GOT3 (cell line): ENCODE measurements at regions not wholly inside any gene's neighbourhood (a gene's known extent, or its start where the extent isn't known, plus 50 kb on each side); places are given as distances from the start of the nearest gene placed in this dataset.
"Not testable (repeated sequence)": the region's sequence is repeated elsewhere in the genome, so short reads cannot be mapped to it uniquely, and the experiment has no call there.

Experiments
- DNase-seq: peaks from one replicate; lab custom pipeline; 2025; ENCODE audit warnings: mixed read lengths; lab: John Stamatoyannopoulos, UW

DNA sequence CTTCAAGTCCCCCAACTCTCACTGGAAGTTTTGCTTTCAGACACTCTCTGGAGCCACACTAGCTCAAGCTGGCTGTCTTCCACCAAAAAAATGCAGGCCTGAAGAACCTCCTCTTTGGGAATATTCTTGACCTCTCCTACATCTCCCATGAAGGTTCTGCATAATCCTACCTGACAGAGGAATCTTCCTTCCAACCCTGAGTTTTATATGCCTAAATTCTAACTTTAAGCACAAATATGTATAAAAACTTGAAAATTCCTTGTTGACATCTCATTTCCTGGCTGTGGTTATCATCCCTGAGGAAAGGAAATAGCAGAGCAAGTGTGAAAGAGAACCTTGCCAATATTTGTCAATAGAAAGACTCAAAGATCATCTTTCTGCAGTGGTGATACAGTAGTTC, 249.0 kb downstream of the LPIN1 start:
- DNase-seq, result no peak

DNA sequence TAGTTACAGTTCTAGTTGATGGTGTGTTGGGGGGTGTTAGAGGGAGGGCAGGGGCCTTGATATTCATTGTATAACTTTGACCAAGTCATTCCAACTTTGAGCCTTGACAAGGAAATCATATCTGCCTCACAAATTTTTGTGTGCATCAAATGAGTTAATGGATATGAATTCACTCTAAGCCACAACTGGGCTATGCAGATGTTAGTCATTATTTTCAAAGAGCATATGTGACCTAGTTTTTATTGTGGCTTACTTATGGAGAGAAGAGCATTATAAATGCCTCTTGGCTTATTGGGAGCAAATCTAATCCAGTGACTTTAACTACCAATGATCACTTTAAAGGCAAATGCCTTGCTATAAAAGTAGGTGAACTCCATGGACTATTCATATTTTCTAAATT, 250.2 kb downstream of the LPIN1 start:
- DNase-seq, result no peak

DNA sequence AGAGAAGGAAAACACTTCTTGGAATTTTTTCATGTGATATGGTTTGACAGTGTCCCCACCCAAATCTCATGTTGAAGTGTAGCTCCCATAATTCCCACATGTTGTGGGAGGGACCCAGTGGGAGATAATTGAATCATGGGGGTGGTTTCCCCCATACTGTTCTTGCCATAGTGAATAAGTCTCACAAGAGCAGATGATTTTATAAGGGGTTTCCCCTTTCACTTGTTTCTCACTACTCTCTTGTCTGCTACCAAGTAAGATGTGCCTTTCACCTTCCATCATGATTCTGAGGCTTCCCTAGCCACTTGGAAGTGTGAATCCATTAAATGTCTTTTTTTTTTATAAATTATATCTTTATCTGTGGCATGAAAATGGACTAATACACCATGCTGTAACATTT, 250.7 kb downstream of the LPIN1 start:
- no peak for DNase-seq

DNA sequence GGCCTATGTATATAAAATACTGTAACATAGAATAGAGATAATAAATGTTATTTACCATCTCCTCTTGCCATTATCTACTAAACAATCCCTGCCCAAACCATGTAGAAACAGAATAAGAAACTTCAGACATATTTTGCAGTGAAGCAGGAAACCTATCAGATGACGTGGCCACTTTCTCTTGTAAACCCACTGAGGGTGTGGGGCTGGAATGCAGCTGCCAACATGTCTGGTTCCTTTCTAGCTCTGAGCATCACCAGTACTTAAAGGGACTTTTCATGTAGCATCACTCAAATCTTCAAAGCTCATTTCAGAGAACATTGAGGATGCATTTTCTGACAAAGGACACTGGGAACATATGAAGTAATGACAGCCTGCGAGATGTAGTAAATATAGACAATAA, 251.8 kb downstream of the LPIN1 start:
- DNase-seq, result no peak

- no peak for DNase-seq
Measured at GRCh38 chr2:11998626-11999378, 252.4 kb downstream of the LPIN1 start.

- DNase-seq, result no peak
Measured at GRCh38 chr2:12001621-12002020, 255.2 kb downstream of the LPIN1 start.

DNA sequence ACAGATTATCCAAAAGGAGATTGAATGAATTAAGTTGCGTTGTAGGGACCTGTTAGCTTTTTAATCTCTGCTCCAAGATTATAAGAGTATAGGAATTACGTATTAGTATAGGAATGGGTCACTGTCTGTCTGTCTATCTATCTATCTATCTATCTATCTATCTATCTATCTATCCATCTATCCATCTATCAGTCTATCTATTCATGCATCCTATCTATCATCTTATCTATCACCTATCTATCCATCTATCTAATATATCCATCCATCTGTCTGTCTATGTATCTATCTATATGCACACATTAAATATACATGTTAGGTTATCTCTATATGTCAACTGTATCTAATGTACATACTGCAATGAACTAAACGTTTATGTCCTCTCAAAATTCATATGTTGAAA, 255.8 kb downstream of the LPIN1 start:
- no peak for DNase-seq

DNA sequence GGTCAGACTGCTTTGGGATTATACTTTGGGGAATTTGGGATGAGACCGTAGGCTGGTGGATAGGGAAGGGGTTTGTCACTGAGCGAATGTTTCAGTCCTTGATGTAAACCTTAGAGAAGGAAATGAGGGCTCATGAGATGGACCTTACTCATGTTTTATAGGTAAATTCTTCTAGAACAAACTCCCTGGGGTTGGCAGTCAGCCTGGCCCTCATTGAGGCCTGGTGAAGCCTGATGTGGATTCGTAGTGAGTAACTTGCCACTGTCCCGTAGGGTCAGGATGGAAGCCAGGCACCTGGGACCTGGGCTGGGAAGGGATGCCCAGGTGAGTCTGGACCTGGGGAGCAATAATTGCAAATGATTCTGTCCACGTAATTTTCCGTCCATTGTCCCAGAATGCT, 258.3 kb downstream of the LPIN1 start:
- DNase-seq, result no peak

DNA sequence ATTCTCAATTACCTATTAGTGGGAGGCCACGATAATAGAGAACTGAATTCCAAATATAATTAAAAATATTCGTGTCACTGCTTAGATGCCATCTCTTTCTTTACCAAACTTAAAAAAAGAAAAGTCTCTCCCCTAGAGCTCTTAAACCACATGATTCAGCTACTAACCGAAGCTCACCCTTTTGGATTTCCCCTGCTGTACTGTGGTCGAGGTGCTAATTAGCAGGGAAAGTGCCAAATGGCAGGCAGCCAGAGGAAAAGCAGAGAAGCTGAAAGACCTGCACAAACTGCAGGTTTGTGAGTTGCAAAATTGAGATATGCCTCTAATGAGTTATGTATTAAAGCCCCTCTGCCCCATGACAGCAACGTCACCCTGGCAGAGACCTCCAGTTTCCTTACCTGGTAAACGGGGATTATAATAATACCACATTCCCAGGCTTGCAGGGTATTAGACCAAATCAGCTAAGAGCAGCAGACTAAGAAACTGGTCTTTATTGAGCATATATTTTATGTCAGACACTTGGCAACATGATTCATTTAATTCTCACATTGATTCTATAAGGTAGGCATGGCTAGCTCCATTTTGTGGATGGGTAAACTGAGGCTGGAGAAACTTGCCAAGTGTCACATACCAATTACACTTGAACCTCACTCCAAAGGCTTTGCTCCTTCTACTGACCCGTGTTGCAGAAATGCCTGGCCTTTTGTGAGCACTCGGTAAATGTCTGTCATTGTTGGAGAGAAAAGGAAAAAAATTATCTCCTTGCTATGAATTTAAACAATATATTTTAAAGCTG, 259.7 kb downstream of the LPIN1 start:
- DNase-seq, result no peak

- no peak for DNase-seq
Measured at GRCh38 chr2:12006850-12007249, 260.4 kb downstream of the LPIN1 start.

- DNase-seq, result no peak
Measured at GRCh38 chr2:12007282-12007681, 260.9 kb downstream of the LPIN1 start.

DNA sequence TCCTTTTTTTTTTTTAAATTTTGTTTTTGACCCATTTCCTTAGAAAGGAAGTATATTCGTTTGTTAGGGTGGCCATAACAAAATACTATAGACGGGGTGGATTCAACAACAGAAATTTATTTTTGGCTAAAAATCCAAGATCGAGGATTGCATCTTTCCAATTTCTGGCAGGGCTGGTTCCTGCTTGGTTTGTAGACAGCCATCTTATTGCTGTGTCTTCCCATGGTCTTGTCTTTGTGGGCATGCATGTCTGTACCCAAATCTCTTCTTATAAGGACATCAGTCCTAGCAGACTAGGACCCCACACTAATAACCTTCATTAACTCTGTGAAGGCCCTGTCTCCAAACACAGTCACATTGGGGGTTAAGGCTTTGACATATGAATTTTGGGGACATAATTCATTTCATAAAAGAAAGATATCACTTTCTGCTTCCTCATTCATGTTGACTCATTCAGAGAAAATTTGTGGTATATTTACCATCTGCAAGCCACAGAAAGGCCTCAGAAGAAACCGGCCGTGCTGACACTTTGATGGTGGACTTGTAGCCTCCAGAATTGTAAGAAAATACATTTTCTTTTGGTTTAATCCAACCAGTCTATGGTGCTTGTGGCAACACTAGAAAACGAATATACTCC, 262.1 kb downstream of the LPIN1 start:
- no peak for DNase-seq

DNA sequence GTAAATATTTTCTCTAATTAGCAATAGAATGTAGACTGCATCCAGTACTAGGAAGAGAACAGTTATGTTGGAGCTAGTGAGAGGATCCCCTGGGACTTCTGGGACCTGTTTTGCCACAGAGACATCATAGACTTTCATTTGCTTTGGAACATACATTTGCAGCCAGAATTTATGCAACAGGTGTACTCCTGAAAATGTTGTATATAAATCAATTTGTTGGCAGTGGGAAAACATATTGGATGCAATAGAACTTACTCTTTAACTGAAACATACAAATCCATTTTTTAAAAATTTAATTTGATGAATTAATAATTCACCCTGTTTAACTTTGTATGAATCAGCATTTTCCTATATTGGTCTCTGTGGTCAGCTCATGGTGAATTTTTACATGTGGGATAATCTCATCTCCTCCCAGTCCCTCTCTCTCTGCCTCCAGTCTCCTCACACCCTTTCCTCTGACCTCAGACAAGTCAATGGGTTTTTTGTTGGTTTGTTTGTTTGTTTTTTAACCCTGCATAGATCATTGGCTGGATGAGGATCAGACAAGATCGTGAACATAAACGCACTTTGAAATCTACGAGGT, 263.0 kb downstream of the LPIN1 start:
- DNase-seq, result no peak

DNA sequence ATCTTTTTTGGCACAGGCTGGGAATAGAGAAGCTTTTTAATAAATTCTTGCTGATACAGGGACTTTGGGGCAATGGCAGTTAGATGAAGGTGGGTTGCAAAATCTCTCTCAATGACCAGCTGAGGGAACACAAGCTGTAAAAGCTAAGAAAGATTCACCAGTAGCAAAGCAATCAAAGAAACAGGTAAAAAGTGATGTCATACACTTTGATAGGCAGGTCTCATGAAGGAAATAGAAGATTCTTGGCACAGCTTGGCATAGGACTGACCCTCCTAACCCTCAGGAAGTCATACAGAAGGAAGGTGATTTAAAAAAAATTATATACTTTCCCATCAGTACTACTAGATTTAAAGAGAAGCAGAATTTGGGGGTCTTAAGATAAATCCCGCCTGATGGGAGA, 263.6 kb downstream of the LPIN1 start:
- no peak for DNase-seq

- DNase-seq, result no peak
Measured at GRCh38 chr2:12010779-12011178, 264.3 kb downstream of the LPIN1 start.

- no peak for DNase-seq
Measured at GRCh38 chr2:12014088-12014960, 267.9 kb downstream of the LPIN1 start.

GRCh38 chr2:12017499-12018157, 271.2 kb downstream of the LPIN1 start:
- no peak for DNase-seq

DNA sequence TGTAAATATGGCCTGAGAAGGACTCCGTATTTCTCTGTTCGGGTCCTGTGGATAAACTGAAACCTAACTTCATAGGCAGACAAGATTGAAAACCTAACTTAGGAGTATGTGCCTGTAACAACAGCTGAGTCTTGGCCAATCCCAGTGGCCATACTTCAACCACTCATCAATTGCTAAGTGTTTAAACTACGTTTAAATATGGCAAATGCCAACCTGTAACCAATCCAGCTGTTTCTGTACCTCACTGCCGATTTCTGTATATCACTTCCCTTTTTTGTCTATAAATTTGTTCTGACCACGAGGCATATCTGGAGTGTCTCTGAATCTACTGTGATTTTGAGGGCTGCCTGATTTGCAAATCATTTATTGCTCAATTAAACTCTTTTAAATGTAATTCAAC, 272.3 kb downstream of the LPIN1 start:
- not testable (repeated sequence) for DNase-seq

- no peak for DNase-seq
Measured at GRCh38 chr2:12020833-12021469, 274.5 kb downstream of the LPIN1 start.

GRCh38 chr2:12024197-12024907, 277.9 kb downstream of the LPIN1 start:
- DNase-seq, result not testable (repeated sequence)
